Chondrocyte (in vitro differentiated cells): ENCODE measurements at regions not wholly inside any gene's neighbourhood (a gene's known extent, or its start where the extent isn't known, plus 50 kb on each side); places are given as distances from the start of the nearest gene placed in this dataset.

Experiments used
- DNase-seq: peaks from one replicate; pipeline ENCODE4 v3.0.0; 2021; ENCODE audit warnings: mixed read lengths, low spot score
- H3K27ac Mint-ChIP-seq: one replicate; pipeline ENCODE4 v1.8.0; 2021; ENCODE audit warnings: mild to moderate bottlenecking, moderate library complexity, mixed read lengths; ENCODE audit not compliant: unreplicated experiment
- H3K27me3 Mint-ChIP-seq: 2 replicates; pipeline ENCODE4 v1.8.0; 2021; ENCODE audit warnings: low read depth, mixed read lengths
- H3K36me3 Mint-ChIP-seq: 2 replicates; pipeline ENCODE4 v1.8.0; 2021; ENCODE audit warnings: low read depth, mixed read lengths
- H3K4me1 Mint-ChIP-seq: 2 replicates; pipeline ENCODE4 v1.8.0; 2021; ENCODE audit warnings: low read depth, mild to moderate bottlenecking, mixed read lengths
- H3K4me3 Mint-ChIP-seq: one replicate; pipeline ENCODE4 v1.8.0; 2021; ENCODE audit warnings: mild to moderate bottlenecking, moderate library complexity, mixed read lengths; ENCODE audit not compliant: unreplicated experiment
- H3K9me3 Mint-ChIP-seq: 2 replicates; pipeline ENCODE4 v1.8.0; 2021; ENCODE audit warnings: low read depth, mixed read lengths
- CTCF ChIP-seq: fragments of 200-600 bp; sonication (generic); IDR thresholded peaks from 2 replicates; pipeline ENCODE4 v1.5.0; 2021; ENCODE audit warnings: antibody characterized with exemption, mild to moderate bottlenecking, moderate library complexity

DNA sequence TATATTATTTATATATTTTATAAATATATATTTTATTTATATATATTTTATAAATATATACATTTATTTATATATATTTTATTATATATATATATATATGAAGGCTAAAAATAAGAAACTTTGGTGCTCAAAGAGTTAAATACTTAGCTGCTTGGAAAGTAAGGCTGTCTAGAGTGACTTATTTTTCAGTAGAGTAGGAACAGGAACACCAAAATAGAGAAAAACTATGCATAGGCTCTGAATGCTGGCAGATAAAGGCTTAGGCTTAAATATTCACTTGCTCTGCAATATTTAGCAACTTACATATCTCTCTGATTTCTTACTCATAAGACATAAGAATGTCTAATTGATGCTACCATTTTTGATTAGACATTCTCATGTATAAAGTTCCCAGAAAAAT lies 991.2 kb downstream of the VRK1 start:
- peaks cover 14% of the 10 kb centered on the region for H3K9me3 Mint-ChIP-seq
- no peaks in the 10 kb centered on the region for H3K27me3 Mint-ChIP-seq
- no peak for DNase-seq
- no peak overlapping the region for H3K27ac Mint-ChIP-seq
- no peak overlapping the region for H3K4me3 Mint-ChIP-seq
- TF ChIP-seq CTCF: no peak
- no peaks in the 10 kb centered on the region for H3K36me3 Mint-ChIP-seq
- H3K4me1 Mint-ChIP-seq: no peaks in the 10 kb centered on the region

- no peak overlapping the region for H3K4me3 Mint-ChIP-seq
- H3K27me3 Mint-ChIP-seq: no peaks in the 10 kb centered on the region
- H3K4me1 Mint-ChIP-seq: no peaks in the 10 kb centered on the region
- H3K36me3 Mint-ChIP-seq: no peaks in the 10 kb centered on the region
- no peak for DNase-seq
- TF ChIP-seq CTCF: no peak
- H3K27ac Mint-ChIP-seq: no peak overlapping the region
- peaks cover 13% of the 10 kb centered on the region for H3K9me3 Mint-ChIP-seq
Measured at GRCh38 chr14:97788846-97789526, 991.8 kb downstream of the VRK1 start.

- no peaks in the 10 kb centered on the region for H3K9me3 Mint-ChIP-seq
- TF ChIP-seq CTCF: no peak
Measured at GRCh38 chr14:97791072-97791471, 993.9 kb downstream of the VRK1 start.

GRCh38 chr14:97791906-97792305 lies 994.7 kb downstream of the VRK1 start:
- no peaks in the 10 kb centered on the region for H3K36me3 Mint-ChIP-seq
- no peak for TF ChIP-seq CTCF
- H3K27me3 Mint-ChIP-seq: no peaks in the 10 kb centered on the region
- no peak overlapping the region for H3K4me3 Mint-ChIP-seq
- no peak overlapping the region for H3K27ac Mint-ChIP-seq
- no peaks in the 10 kb centered on the region for H3K9me3 Mint-ChIP-seq
- no peaks in the 10 kb centered on the region for H3K4me1 Mint-ChIP-seq
- DNase-seq: no peak

More at GRCh38 chr14:97791072-97791471, 993.9 kb downstream of the VRK1 start:
- Mint-ChIP-seq H3K4me1 (no peaks in the 10 kb centered on the region), H3K36me3 (no peaks in the 10 kb centered on the region), H3K27me3 (no peaks in the 10 kb centered on the region), H3K4me3 (no peak overlapping the region), H3K27ac (no peak overlapping the region)
- DNase-seq: no peak

- no peak for DNase-seq
- Mint-ChIP-seq H3K36me3 (no peaks in the 10 kb centered on the region), H3K4me3 (no peak overlapping the region), H3K4me1 (no peaks in the 10 kb centered on the region), H3K27me3 (no peaks in the 10 kb centered on the region), H3K27ac (no peak overlapping the region), H3K9me3 (no peaks in the 10 kb centered on the region)
- no peak for TF ChIP-seq CTCF
Measured at GRCh38 chr14:97796511-97796910, 999.3 kb downstream of the VRK1 start.
